HepG2 (cell line): ENCODE measurements at regions not wholly inside any gene's neighbourhood (a gene's known extent, or its start where the extent isn't known, plus 50 kb on each side); places are given as distances from the start of the nearest gene placed in this dataset.

ENCODE experiments used
- ATAC-seq: fragments of 200-7000 bp; cut with Tn5 transposase; 3 replicates; pipeline ENCODE4 v1.9.1; 2020; ENCODE audit warnings: mild to moderate bottlenecking, moderate library complexity
- BruUV-seq: library from RNA; stranded (reverse); fragments of 400-500 nt; replicated peaks from 2 replicates; lab custom pipeline; 2021; lab: Mats Ljungman, UMichigan
- CTCF ChIA-PET: fragments of 300-600 bp; formaldehyde crosslinking; extraction: SDS; loops from one replicate; lab custom pipeline; 2021; ENCODE audit warnings: low total read pairs, inconsistent platforms, low intra/inter-chr PET ratio; lab: Yijun Ruan, JAX
- POLR2A ChIA-PET: fragments of 350-600 bp; sonication (Branson Sonifier 250); formaldehyde crosslinking; loops from one replicate; lab custom pipeline; 2020; ENCODE audit warnings: antibody characterized with exemption, inconsistent platforms; lab: Yijun Ruan, JAX
- DNase-seq: peaks from one replicate; pipeline ENCODE4 v3.0.0-alpha.2; 2015; ENCODE audit warnings: low spot score
- FAIRE-seq: peaks from 3 replicates; lab custom pipeline; 2011; peaks lifted over from hg19 to GRCh38; lab: Jason Lieb, UNC
- H2AFZ ChIP-seq: one replicate; pipeline ENCODE4 v1.6.1; 2011; ENCODE audit warnings: low read length, inconsistent platforms
- H3K27ac ChIP-seq: fragments of 300-600 bp; 3 replicates; pipeline ENCODE4 v1.8.0; 2011; ENCODE audit warnings: mixed run types, mild to moderate bottlenecking, mixed read lengths, low read length, inconsistent platforms; ENCODE audit not compliant: insufficient read depth; ENCODE audit errors: extremely low read length
- H3K27me3 ChIP-seq, 2 experiments: fragments of 200-600 bp in 1 of 2; 2 replicates in 1 of 2; 3 replicates in 1 of 2; pipeline versions ENCODE4 v1.6.0 to v1.8.0; 2011; ENCODE audit warnings: low read length in 2 of 2, mild to moderate bottlenecking in 2 of 2, moderate library complexity in 2 of 2, inconsistent platforms in 1 of 2; ENCODE audit not compliant: insufficient read depth in 2 of 2, control insufficient read depth in 1 of 2
- H3K36me3 ChIP-seq, 2 experiments: fragments of 200-600 bp in 1 of 2; replicated peaks in 1 of 2; 2 replicates in 1 of 2; 3 replicates in 1 of 2; pipeline versions ENCODE4 v1.5.1 to v1.8.0; 2011; ENCODE audit warnings: low read length in 2 of 2, inconsistent platforms in 1 of 2; ENCODE audit not compliant: insufficient read depth in 2 of 2, control insufficient read depth in 1 of 2
- H3K4me1 ChIP-seq: 2 replicates; pipeline ENCODE4 v1.5.1; 2012; ENCODE audit warnings: low read length, inconsistent platforms; ENCODE audit not compliant: insufficient read depth
- H3K4me2 ChIP-seq: 2 replicates; pipeline ENCODE4 v1.6.0; 2011; ENCODE audit warnings: low read depth, low read length, inconsistent platforms
- H3K4me3 ChIP-seq, 3 experiments: fragments of 200-600 bp in 1 of 3; sonication (generic), shearing (Covaris generic) in 1 of 3; replicated peaks in 1 of 3; 2 replicates each; pipeline ENCODE4 v1.5.1; 2011 to 2016; ENCODE audit warnings: low read length in 3 of 3, inconsistent platforms in 2 of 3, low read depth in 2 of 3, mild to moderate bottlenecking in 2 of 3, control low read depth in 1 of 3, mixed read lengths in 1 of 3; ENCODE audit not compliant: insufficient read depth in 1 of 3
- H3K79me2 ChIP-seq: one replicate; pipeline ENCODE4 v1.6.1; 2011; ENCODE audit warnings: low read length, inconsistent platforms; ENCODE audit not compliant: insufficient read depth
- H3K9ac ChIP-seq: 2 replicates; pipeline ENCODE4 v1.6.0; 2011; ENCODE audit warnings: mild to moderate bottlenecking, low read depth, low read length, inconsistent platforms; ENCODE audit not compliant: insufficient read depth
- H3K9me3 ChIP-seq: 2 replicates; pipeline ENCODE4 v1.5.1; 2012; ENCODE audit warnings: mild to moderate bottlenecking, low read length
- H4K20me1 ChIP-seq: 2 replicates; pipeline ENCODE4 v1.6.0; 2011; ENCODE audit warnings: inconsistent platforms, mild to moderate bottlenecking, low read length, moderate library complexity; ENCODE audit not compliant: insufficient read depth
- JARID2 ChIP-seq: sonication (generic); formaldehyde crosslinking; IDR thresholded peaks from 2 replicates; pipeline ENCODE4 v1.8.1; 2023; ENCODE audit warnings: missing genetic modification reagents, inconsistent platforms; ENCODE audit not compliant: insufficient replicate concordance
- MAFF ChIP-seq: IDR thresholded peaks from 2 replicates; pipeline ENCODE4 v1.6.1; 2011; ENCODE audit warnings: low read depth, low read length, improper control_type of control experiment
- MYC ChIP-seq: sonication (generic); formaldehyde crosslinking; IDR thresholded peaks from 2 replicates; pipeline ENCODE4 v1.9.0; 2021; ENCODE audit warnings: missing genetic modification reagents, borderline replicate concordance
- TBL1XR1 ChIP-seq: fragments of 150-350 bp; IDR thresholded peaks from 2 replicates; pipeline ENCODE4 v1.6.1; 2014; ENCODE audit warnings: borderline replicate concordance, low read length; ENCODE audit not compliant: partially characterized antibody
- TBX2 ChIP-seq: sonication (generic); formaldehyde crosslinking; IDR thresholded peaks from 2 replicates; pipeline ENCODE4 v1.5.0; 2020; ENCODE audit warnings: missing genetic modification reagents, mild to moderate bottlenecking, borderline replicate concordance
- ZNF263 ChIP-seq: sonication (generic); formaldehyde crosslinking; IDR thresholded peaks from 2 replicates; pipeline ENCODE4 v1.4.0; 2020; ENCODE audit warnings: missing genetic modification reagents
- ZNF343 ChIP-seq: sonication (generic); formaldehyde crosslinking; IDR thresholded peaks from 2 replicates; pipeline ENCODE4 v1.4.0; 2020; ENCODE audit warnings: mild to moderate bottlenecking, missing genetic modification reagents
- ZNF629 ChIP-seq: sonication (generic); formaldehyde crosslinking; conservative IDR thresholded peaks from 2 replicates; pipeline ENCODE4 v1.5.0; 2020; ENCODE audit warnings: missing genetic modification reagents
- ZNF879 ChIP-seq: sonication (generic); formaldehyde crosslinking; IDR thresholded peaks from 2 replicates; pipeline ENCODE4 v1.8.1; 2023; ENCODE audit warnings: missing genetic modification reagents
- WGBS: methylation state at CpG from one replicate; pipeline ENCODE4 v1.1.6; 2017; ENCODE audit warnings: low lambda C conversion rate; 5-methylcytosine and 5-hydroxymethylcytosine counted together
- in situ Hi-C: cut with HindIII; loops from 2 replicates; pipeline ENCODE4 v1.10.0; 2017; ENCODE audit warnings: low pct_unique_long_range_greater_than_20kb; ENCODE audit not compliant: extremely low pct_ligation_motif_present
- intact Hi-C: fragments of 100-400 bp; cut with micrococcal nuclease; formaldehyde crosslinking; loops from one replicate; pipeline ENCODE4 v1.10.0; 2022; ENCODE audit not compliant: unreplicated experiment
- TF ChIP-seq, protein P1 (sequence below): sonication (generic); formaldehyde crosslinking; IDR thresholded peaks from 2 replicates; pipeline ENCODE4 v1.5.0; 2020; ENCODE audit warnings: mild to moderate bottlenecking, missing genetic modification reagents
- TF ChIP-seq, protein P2 (sequence below): sonication (generic); formaldehyde crosslinking; IDR thresholded peaks from 2 replicates; pipeline ENCODE4 v1.8.1; 2023; ENCODE audit warnings: mild to moderate bottlenecking, missing genetic modification reagents

- TF ChIP-seq ZNF343 (no peak), TBL1XR1 (no peak), ZNF879 (no peak), MYC (CRISPR knock-in tag) (no peak), ZNF629 (no peak), MAFF (no peak), TBX2 (CRISPR knock-in tag) (no peak), ZNF263 (CRISPR knock-in tag) (no peak), JARID2 (CRISPR knock-in tag) (no peak)
- TF ChIP-seq, protein P1, sequence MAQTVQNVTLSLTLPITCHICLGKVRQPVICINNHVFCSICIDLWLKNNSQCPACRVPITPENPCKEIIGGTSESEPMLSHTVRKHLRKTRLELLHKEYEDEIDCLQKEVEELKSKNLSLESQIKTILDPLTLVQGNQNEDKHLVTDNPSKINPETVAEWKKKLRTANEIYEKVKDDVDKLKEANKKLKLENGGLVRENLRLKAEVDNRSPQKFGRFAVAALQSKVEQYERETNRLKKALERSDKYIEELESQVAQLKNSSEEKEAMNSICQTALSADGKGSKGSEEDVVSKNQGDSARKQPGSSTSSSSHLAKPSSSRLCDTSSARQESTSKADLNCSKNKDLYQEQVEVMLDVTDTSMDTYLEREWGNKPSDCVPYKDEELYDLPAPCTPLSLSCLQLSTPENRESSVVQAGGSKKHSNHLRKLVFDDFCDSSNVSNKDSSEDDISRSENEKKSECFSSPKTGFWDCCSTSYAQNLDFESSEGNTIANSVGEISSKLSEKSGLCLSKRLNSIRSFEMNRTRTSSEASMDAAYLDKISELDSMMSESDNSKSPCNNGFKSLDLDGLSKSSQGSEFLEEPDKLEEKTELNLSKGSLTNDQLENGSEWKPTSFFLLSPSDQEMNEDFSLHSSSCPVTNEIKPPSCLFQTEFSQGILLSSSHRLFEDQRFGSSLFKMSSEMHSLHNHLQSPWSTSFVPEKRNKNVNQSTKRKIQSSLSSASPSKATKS (CRISPR knock-in tag) = no peak
- TF ChIP-seq, protein P2, sequence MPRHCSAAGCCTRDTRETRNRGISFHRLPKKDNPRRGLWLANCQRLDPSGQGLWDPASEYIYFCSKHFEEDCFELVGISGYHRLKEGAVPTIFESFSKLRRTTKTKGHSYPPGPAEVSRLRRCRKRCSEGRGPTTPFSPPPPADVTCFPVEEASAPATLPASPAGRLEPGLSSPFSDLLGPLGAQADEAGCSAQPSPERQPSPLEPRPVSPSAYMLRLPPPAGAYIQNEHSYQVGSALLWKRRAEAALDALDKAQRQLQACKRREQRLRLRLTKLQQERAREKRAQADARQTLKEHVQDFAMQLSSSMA (CRISPR knock-in tag) = no peak
- Histone ChIP-seq H3K36me3 (no peaks in the 10 kb centered on the region), H3K79me2 (no peaks in the 10 kb centered on the region), H3K4me2 (no peak overlapping the region), H3K9me3 (no peaks in the 10 kb centered on the region), H2AFZ (no peak overlapping the region), H3K9ac (no peak overlapping the region), H4K20me1 (no peaks in the 10 kb centered on the region), H3K27ac (no peak overlapping the region), H3K4me1 (no peaks in the 10 kb centered on the region), H3K4me3 (no peak overlapping the region), H3K27me3 (no peaks in the 10 kb centered on the region)
- DNase-seq (no peak), FAIRE-seq (no peak), ATAC-seq (no peak)
- POLR2A ChIA-PET = no interaction called here
- in situ Hi-C loops = loop anchor here (25.0 kb wide), 2 partner anchors 771 to 1296 kb away; no protein-coding TSS in a partner anchor
- 39% methylated on average over 4 of the region's 4 CpGs for WGBS
- CTCF ChIA-PET = no interaction called here
- intact Hi-C loops = no loop called here
- no TSS peak for BruUV-seq
These were observed 184.8 kb upstream of the SASH1 start for GRCh38 chr6:148157841-148158240.
